HEK293 (cell line): ENCODE measurements at regions not wholly inside any gene's neighbourhood (a gene's known extent, or its start where the extent isn't known, plus 50 kb on each side); places are given as distances from the start of the nearest gene placed in this dataset.

Source experiments
- CTCF ChIA-PET: fragments of 350-600 bp; formaldehyde crosslinking; extraction: SDS; loops from one replicate; lab custom pipeline; 2021; ENCODE audit warnings: antibody characterized with exemption; lab: Yijun Ruan, JAX
- POLR2A ChIA-PET: fragments of 300-600 bp; formaldehyde crosslinking; extraction: SDS; loops from one replicate; lab custom pipeline; 2020; ENCODE audit warnings: antibody characterized with exemption, inconsistent platforms; lab: Yijun Ruan, JAX
- H3K27ac ChIP-seq: fragments of 200-500 bp; sonication (Bioruptor generic); 2 replicates; pipeline ENCODE4 v1.5.1; 2014; ENCODE audit warnings: low read depth, low read length, control low read depth, inconsistent platforms; ENCODE audit errors: extremely low read depth
- H3K36me3 ChIP-seq, 2 experiments: fragments of 200-500 bp in 1 of 2; sonication (Bioruptor generic) in 1 of 2; 1 replicate in 1 of 2; 2 replicates in 1 of 2; pipeline ENCODE4 v1.5.1; 2014 to 2017; ENCODE audit warnings: inconsistent platforms in 2 of 2, low read length in 2 of 2; ENCODE audit not compliant: control insufficient read depth in 2 of 2, insufficient read depth in 1 of 2
- H3K4me1 ChIP-seq: fragments of 200-500 bp; sonication (Bioruptor generic); 2 replicates; pipeline ENCODE4 v1.5.1; 2014; ENCODE audit warnings: mild to moderate bottlenecking, low read length, inconsistent platforms; ENCODE audit not compliant: control insufficient read depth, insufficient read depth
- H3K4me3 ChIP-seq: 2 replicates; pipeline ENCODE4 v1.5.1; 2011; ENCODE audit warnings: low read depth, mild to moderate bottlenecking, control low read depth, low read length, moderate library complexity
- H3K9me3 ChIP-seq: fragments of 200-500 bp; sonication (Bioruptor generic); 2 replicates; pipeline ENCODE4 v1.5.1; 2014; ENCODE audit warnings: low read depth, low read length, inconsistent platforms; ENCODE audit not compliant: control insufficient read depth, insufficient read depth
- BCL11A ChIP-seq: fragments of 450-650 bp; formaldehyde crosslinking; IDR thresholded peaks from 2 replicates; pipeline ENCODE4 v1.5.1; 2016; ENCODE audit warnings: low read depth, missing biosample characterization, missing genetic modification characterization
- KLF1 ChIP-seq: fragments of 450-650 bp; formaldehyde crosslinking; IDR thresholded peaks from 2 replicates; pipeline ENCODE4 v1.5.1; 2016; ENCODE audit warnings: missing biosample characterization, missing genetic modification characterization
- KLF10 ChIP-seq: fragments of 450-650 bp; IDR thresholded peaks from 2 replicates; pipeline ENCODE4 v1.5.1; 2018; ENCODE audit warnings: missing biosample characterization, mild to moderate bottlenecking, missing genetic modification characterization
- OSR2 ChIP-seq: fragments of 450-650 bp; formaldehyde crosslinking; IDR thresholded peaks from 2 replicates; pipeline ENCODE4 v1.5.1; 2016; ENCODE audit warnings: missing biosample characterization, missing genetic modification characterization
- PBX3 ChIP-seq: sonication (generic); formaldehyde crosslinking; IDR thresholded peaks from 2 replicates; pipeline ENCODE4 v1.8.1; 2022; ENCODE audit warnings: mild to moderate bottlenecking, moderate library complexity, missing genetic modification reagents
- ZBTB17 ChIP-seq: fragments of 450-650 bp; formaldehyde crosslinking; IDR thresholded peaks from 2 replicates; pipeline ENCODE4 v1.5.1; 2016; ENCODE audit warnings: missing biosample characterization, missing genetic modification characterization
- ZBTB20 ChIP-seq: fragments of 450-650 bp; formaldehyde crosslinking; IDR thresholded peaks from 2 replicates; pipeline ENCODE4 v1.5.1; 2016; ENCODE audit warnings: missing biosample characterization, missing genetic modification characterization
- ZBTB48 ChIP-seq: fragments of 450-650 bp; formaldehyde crosslinking; IDR thresholded peaks from 2 replicates; pipeline ENCODE4 v1.5.1; 2016; ENCODE audit warnings: missing biosample characterization, missing genetic modification characterization
- ZNF18 ChIP-seq: fragments of 450-650 bp; formaldehyde crosslinking; IDR thresholded peaks from 2 replicates; pipeline ENCODE4 v1.5.1; 2016; ENCODE audit warnings: missing biosample characterization, missing genetic modification characterization
- ZNF350 ChIP-seq: fragments of 450-650 bp; formaldehyde crosslinking; IDR thresholded peaks from 2 replicates; pipeline ENCODE4 v1.5.0; 2017; ENCODE audit warnings: missing biosample characterization, mild to moderate bottlenecking, missing genetic modification characterization
- ZNF473 ChIP-seq: fragments of 450-650 bp; formaldehyde crosslinking; IDR thresholded peaks from 2 replicates; pipeline ENCODE4 v1.5.1; 2017; ENCODE audit warnings: missing biosample characterization, missing genetic modification characterization
- ZNF48 ChIP-seq: fragments of 450-650 bp; formaldehyde crosslinking; IDR thresholded peaks from 2 replicates; pipeline ENCODE4 v1.5.1; 2016; ENCODE audit warnings: missing biosample characterization, missing genetic modification characterization
- ZNF510 ChIP-seq: fragments of 450-650 bp; formaldehyde crosslinking; IDR thresholded peaks from 2 replicates; pipeline ENCODE4 v1.5.1; 2018; ENCODE audit warnings: mild to moderate bottlenecking, missing genetic modification characterization, missing biosample characterization; ENCODE audit not compliant: insufficient replicate concordance
- ZNF776 ChIP-seq: fragments of 450-650 bp; formaldehyde crosslinking; IDR thresholded peaks from 2 replicates; pipeline ENCODE4 v1.5.0; 2017; ENCODE audit warnings: missing biosample characterization, missing genetic modification characterization, borderline replicate concordance
- ZNF791 ChIP-seq: fragments of 450-650 bp; formaldehyde crosslinking; IDR thresholded peaks from 2 replicates; pipeline ENCODE4 v1.5.1; 2016; ENCODE audit warnings: missing biosample characterization, missing genetic modification characterization

GRCh38 chr16:65763640-65764305 lies 602.7 kb upstream of the CDH5 start (continued):
- TF ChIP-seq BCL11A (no peak), ZNF48 (tag by site-specific recombination) (no peak), ZNF510 (tag by site-specific recombination) (no peak), ZBTB17 (tag by site-specific recombination) (no peak), ZNF791 (tag by site-specific recombination) (no peak), OSR2 (no peak)

- Histone ChIP-seq H3K27ac (no peak overlapping the region), H3K36me3 (no peaks in the 10 kb centered on the region), H3K9me3 (no peaks in the 10 kb centered on the region), H3K4me1 (no peaks in the 10 kb centered on the region), H3K4me3 (no peak overlapping the region)
- TF ChIP-seq ZNF18 (tag by site-specific recombination) (no peak), KLF1 (tag by site-specific recombination) (no peak), KLF10 (tag by site-specific recombination) (no peak), ZNF510 (tag by site-specific recombination) (no peak)
- POLR2A ChIA-PET, result no interaction called here
- CTCF ChIA-PET, result no interaction called here
These were observed 605.6 kb upstream of the CDH5 start for GRCh38 chr16:65760874-65761273.

- no peaks in the 10 kb centered on the region for H3K4me1 ChIP-seq
- POLR2A ChIA-PET, result no interaction called here
- TF ChIP-seq ZNF776 (tag by site-specific recombination) (no peak), PBX3 (CRISPR knock-in tag) (no peak)
- TF ChIP-seq, all 188 proteins: peak for 0
- CTCF ChIA-PET, result interaction anchor here (0.6 kb wide), 1 partner anchor 110 kb away, joined by 3 read pairs; no protein-coding TSS in a partner anchor
- no peaks in the 10 kb centered on the region for H3K36me3 ChIP-seq
- no peaks in the 10 kb centered on the region for H3K9me3 ChIP-seq
- no peak overlapping the region for H3K4me3 ChIP-seq
- H3K27ac ChIP-seq, result no peak overlapping the region
These were observed 607.9 kb upstream of the CDH5 start for GRCh38 chr16:65758620-65759019.

- ChIA-PET POLR2A (no interaction called here), CTCF (no interaction called here)
- Histone ChIP-seq H3K27ac (no peak overlapping the region), H3K36me3 (no peaks in the 10 kb centered on the region), H3K4me3 (no peak overlapping the region), H3K9me3 (no peaks in the 10 kb centered on the region), H3K4me1 (no peaks in the 10 kb centered on the region)
- TF ChIP-seq ZNF350 (no peak), ZBTB48 (tag by site-specific recombination) (no peak), KLF1 (tag by site-specific recombination) (no peak), ZNF473 (no peak), ZBTB20 (tag by site-specific recombination) (no peak)
These were observed 609.4 kb upstream of the CDH5 start for GRCh38 chr16:65757064-65757463.
